GM19324 (cell line): ENCODE measurements at regions not wholly inside any gene's neighbourhood (a gene's known extent, or its start where the extent isn't known, plus 50 kb on each side); places are given as distances from the start of the nearest gene placed in this dataset.
A peak's percentile ranks its signal among the peaks of the same experiment; 100 is the strongest.
"Not testable (repeated sequence)": the region's sequence is repeated elsewhere in the genome, so short reads cannot be mapped to it uniquely, and the experiment has no call there.

Experiments used
- ATAC-seq: cut with Tn5 transposase; IDR thresholded peaks from one replicate; pipeline ENCODE4 v1.9.1; 2021; ENCODE audit warnings: mild to moderate bottlenecking, moderate library complexity; ENCODE audit not compliant: unreplicated experiment, low FRiP score

DNA sequence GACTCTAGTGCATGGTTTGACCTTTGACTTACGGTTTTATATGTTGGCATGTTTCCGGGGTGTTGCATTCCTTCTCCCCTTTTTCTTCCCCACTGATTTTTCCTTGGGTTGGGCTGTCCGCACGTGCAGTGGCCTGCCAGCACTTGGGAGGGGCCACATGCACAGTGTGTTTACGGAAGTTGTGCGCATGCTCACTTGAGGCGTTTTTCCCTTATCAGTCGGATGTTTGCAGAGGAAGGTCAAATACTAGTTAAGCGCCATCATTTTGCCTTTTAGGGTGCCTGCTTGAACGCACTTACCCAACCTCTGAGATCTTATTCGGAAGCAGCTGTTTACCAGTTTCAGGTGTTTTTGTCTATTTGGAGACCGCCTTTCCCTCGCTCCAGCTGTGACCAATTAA, 653.9 kb upstream of the AADAT start:
- ATAC-seq: no peak

DNA sequence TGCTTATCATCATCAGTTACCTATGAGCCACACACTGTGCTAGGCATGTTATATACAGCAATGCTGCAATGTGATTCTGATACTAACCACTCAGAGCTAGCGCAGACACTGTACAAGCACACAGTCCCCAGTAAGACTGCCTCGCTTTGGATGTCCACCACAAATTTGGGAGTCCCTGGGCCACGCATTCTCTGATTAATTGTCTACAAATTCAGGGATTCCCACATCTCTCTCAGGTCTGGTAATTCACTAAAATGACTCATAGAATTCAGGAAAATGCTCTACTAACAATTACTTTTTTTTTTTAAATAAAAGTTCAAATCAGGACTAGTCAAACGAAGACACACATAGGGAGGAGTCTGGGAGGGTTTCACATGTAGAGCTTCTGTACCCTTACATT, 652.1 kb upstream of the AADAT start:
- ATAC-seq: no peak

DNA sequence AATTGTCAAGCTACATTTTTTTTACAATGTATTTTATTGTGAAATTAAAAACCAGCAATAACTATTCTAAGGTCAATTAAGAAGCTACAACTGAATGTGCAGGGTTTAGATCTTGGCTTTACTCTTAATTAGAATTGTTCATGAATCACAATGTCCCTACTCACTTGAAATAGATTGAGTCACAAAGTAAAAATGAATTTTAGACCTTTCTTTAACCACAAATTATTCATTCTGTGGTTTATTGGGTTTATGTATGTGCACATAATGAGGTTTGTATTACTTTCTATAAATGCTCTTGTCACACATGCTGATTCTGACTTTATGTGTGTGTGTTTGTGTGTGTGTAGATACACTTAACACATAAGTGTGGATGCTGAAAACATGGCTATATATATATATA, 647.0 kb upstream of the AADAT start:
- ATAC-seq: no peak

DNA sequence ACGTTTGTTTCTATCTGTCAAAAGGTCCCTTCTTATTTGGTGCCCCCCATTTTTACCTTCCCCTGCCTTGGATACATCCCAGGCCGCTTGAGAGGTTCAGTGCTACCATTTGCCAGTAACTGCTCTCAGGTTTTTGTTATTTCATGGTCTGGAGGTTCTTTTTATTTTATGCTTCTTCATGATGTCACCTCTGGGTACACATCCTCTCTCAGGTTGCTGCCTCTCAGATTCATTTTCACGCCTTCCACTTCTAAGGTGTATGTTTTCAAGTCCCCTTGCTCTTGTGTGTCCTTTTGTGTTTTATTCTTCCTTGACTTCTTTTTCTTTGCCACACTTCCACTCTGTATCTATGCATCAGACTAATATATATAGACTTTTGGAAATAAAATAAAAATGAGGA, 640.1 kb upstream of the AADAT start:
- no peak for ATAC-seq

DNA sequence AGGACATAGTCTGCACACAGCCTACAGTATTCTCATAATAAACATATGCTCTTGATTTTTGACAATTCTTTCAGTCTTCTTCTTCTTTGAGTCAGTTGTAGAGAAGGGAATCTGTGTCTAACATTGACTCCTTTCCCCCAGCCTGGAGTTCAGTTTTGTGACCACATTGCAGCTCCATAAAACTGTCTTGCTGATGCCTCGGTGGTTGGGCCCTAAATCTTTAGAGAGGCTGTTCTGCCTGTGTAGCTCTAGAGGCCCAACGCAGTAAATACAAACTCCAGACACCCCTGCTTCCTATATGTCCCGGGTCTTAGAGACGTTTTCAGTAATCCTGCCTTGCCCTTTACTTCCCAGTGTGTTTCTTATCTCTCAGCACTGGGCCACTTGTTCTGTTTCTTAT, 639.5 kb upstream of the AADAT start:
- ATAC-seq: no peak

DNA sequence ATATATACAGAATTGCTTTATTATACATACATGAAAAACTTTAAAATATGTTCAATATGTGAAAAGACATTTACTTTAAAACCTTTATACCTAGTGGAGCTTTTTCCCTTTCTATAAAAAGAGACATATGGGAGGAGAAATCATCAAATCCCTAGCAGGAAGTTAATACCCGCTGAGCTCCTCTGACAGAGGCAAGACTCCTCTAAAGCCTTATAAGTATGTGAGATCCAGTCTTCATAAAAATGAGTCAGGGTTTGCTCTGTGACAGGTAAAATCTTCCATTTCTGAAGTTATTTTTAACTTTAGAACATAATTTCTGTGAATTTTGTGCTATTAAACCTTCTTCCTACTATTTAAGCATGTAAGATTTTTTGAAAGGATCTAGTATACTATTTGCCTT, 634.4 kb upstream of the AADAT start:
- ATAC-seq: no peak

DNA sequence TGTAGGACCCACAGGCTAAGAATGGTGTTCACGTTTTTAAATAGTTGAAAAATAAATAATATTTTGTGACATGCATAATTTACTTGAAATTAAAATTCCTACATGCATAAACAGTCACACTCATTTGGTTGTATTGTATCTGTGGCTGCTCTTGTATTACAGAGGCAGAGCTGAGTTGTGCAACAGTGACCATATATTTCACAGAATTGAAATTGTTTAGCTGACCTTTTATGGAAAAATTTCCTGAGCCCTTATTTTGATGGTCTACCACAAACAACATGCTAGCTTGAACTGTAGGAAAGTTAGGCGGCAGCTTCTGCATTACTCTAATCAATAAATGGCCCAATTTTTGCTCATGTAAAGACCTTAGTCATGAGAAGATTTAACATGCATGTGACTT, 633.4 kb upstream of the AADAT start:
- no peak for ATAC-seq

- no peak for ATAC-seq
Measured at GRCh38 chr4:170721812-170722373, 632.1 kb upstream of the AADAT start.

DNA sequence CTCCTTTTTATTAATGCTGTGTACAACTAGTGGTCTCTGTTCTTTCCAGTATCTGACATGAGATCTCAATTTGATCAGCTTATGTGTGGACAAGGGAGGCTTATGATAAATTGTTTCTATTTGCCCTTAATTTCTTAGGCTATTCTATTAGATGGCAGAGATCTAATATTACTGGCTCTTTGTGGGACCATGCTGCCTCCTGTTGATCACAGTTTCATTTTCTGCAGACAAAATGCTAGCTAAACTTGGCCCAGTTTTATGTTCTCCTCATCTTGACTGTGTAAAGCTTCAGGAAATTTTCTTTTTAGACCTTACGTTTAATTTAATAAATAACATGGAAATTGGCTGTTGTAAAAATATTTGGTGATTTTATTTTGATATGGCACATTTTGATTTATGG, 627.1 kb upstream of the AADAT start:
- peak; percentile 69 for ATAC-seq

GRCh38 chr4:170705907-170706306, 616.2 kb upstream of the AADAT start:
- ATAC-seq: no peak

DNA sequence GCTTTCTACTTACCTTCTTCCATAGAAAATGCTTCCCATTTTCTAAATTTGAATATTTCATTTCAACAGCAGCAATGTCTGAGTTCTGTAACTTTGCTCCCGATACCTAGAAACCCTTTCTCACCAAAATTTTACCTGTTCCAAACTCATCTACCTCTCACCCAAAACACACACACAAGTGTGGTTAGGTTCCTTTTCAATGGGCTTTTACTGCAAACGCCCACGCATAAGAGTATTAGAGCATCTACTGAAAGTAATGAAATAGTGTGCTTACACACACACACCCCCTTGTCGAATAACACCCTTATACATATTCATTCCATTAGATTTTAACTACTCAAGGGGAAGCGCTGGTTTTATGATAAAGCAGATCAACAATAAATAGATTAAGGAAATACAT, 610.3 kb upstream of the AADAT start:
- no peak for ATAC-seq

- peak; percentile 79 for ATAC-seq
Measured at GRCh38 chr4:170698334-170698733, 608.6 kb upstream of the AADAT start.

DNA sequence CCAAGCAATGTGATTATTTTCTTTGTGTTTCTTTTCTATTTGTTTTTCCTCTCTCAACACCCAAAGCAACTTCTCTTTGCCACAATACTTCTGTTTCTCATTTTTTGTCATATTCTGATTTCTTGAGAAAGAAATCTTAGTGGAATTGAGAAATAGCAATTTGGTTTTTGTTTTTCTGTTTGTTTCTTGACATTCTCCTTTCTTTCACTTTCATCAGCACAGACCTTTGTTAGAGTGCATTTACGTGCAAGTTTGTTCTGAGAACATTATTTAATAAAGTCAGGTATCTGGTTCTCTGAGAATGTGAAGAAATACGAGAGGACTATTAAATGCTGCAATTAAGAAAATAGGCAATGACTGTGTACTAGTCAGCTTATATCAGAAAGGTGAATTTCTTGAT, 608.1 kb upstream of the AADAT start:
- ATAC-seq: peak; percentile 53

GRCh38 chr4:170697045-170697444, 607.3 kb upstream of the AADAT start:
- no peak for ATAC-seq

- ATAC-seq: no peak
Measured at GRCh38 chr4:170691168-170691567, 601.4 kb upstream of the AADAT start.

- no peak for ATAC-seq
Measured at GRCh38 chr4:170687751-170688150, 598.0 kb upstream of the AADAT start.

DNA sequence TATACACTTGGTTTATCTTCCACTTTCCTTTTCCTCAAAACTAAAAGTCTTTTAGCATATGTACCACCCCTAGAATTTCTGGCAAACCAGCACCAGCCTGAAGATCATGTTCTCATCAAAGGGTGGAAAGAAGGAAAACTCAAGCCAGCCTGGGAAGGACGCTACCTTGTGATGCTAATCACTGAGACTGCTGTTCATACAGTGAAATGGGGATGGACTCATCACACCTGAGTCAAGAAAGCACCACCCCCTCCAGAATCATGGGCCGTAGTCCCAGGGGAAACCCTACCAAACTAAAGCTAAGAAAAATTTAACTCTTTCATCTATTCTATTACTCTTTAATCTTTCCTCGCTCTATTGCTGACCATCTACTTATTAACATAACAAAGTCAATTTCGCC, 595.9 kb upstream of the AADAT start:
- ATAC-seq: not testable (repeated sequence)

DNA sequence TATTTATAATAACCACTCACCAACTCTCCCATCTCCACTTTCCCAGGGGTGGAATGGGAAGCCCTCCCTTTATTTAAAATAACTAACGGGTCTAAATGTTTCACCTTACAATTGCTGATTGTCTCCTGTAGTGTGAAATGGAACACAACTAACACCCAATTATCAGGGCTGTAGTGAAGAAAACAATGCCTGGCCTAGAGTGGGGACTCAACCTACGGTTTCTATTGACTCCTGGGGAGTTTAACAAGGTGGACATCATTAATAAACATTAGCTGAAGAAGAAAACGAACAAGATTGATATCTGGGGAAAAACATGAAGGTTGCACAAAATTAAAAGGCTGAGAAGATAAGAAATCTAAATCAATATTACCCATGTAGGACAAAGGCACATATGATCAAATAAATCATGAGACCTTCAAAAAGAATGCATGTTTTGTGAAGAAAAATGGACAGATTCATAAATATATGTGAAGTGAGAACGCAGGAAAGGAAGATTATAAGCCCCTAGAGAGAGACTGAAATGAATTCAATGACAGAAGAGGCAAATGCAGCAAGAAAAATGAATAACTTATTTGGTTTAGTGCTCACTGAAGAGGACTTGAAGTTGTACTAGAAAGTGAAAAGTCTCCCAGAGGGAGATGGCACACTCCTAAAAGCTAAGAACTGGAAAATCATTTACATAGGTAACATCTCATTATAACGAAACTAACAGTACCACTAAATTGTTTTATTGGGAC, 593.0 kb upstream of the AADAT start:
- ATAC-seq: no peak

DNA sequence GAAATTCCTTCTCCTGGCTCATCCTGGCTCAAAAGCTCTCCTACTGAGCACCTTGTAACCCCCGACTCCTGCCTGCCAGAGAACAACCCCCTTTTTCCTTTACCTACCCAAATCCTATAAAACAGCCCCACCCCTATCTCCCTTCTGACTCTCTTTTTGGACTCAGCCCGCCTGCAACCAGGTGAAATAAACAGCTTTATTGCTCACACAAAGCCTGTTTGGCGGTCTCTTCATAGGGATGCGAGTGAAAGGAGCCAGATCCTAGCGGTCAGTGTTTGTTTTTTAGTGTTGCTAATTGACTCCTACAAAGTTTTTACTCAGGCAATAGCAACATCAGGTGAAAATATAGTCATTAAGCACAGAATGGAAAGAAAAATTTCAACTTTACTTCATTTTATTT, 592.3 kb upstream of the AADAT start:
- not testable (repeated sequence) for ATAC-seq

DNA sequence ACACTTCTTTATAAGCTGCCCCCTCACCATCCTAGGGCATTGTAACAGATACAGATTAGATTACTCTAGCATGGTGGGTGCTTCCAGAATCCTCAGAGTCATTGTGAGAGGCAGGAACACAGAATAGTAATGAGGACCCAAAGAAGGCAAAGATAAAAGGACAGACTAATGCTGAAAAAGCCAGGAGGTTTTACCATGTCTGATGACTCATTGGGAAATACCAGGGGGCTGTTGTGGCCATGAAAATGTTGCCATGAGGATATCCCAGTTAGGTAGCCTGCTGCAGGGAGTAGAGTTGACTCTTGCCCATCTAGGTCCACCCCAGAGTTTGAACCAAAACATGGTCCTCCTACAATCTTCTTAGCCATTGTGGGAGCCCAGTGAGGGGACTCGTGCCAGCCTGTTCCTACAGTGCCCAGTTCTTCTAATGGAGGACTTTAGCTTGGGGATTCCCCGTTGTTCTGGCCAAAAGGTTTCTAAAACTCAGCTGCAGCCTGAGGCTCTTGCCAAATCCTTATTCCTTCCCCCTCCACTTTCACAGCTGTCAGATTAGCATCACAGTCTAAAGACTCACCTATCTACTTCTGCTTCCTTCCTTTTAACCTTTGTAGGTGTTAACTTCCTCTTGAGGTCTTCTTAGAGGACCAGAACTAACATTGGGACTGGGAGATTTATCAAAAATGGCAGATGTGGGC, 586.0 kb upstream of the AADAT start:
- ATAC-seq: peak; percentile 90

DNA sequence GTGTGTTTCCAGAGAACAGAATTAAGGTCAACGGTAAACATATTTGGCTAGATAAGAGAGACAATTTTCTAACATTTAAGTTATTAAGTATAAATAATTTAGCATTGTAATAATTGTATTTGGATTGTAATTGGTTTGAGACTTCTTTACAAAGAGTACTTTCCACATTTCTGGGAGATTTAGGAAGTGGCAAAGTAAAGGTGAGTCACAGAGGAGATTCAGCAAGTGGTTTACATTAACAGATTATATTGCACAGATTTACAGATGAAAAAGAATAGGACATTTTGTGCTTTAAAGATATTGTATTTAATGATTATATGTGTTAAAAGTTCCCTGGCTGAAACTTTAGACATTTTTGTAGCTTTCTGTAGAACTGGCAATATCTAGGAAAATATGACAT, 584.4 kb upstream of the AADAT start:
- no peak for ATAC-seq

- no peak for ATAC-seq
Measured at GRCh38 chr4:170672381-170672965, 582.7 kb upstream of the AADAT start.
